ENCODE measurements at regions not wholly inside any gene's neighbourhood (a gene's known extent, or its start where the extent isn't known, plus 50 kb on each side); places are given as distances from the start of the nearest gene placed in this dataset.

DNA sequence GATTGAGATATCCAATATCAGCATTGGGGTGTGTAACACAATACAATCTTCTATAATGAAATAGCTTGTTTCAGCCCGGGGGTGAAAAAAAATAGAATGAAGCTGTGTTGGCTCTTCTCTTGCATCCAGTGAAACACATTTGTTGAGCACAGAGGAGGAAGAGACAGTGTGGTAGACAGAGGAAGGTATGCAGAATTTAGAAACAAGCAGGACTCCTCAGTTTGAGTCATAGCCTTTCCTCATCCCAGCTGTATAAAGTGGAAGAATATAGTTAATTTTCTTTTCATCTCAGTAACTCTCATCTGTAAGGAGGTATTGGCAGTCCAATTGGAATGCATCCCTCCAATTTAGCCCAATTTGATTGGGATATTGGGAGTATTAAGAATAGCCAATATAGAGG lies 302.2 kb upstream of the VLDLR start:
- no peak for DNase-seq

DNA sequence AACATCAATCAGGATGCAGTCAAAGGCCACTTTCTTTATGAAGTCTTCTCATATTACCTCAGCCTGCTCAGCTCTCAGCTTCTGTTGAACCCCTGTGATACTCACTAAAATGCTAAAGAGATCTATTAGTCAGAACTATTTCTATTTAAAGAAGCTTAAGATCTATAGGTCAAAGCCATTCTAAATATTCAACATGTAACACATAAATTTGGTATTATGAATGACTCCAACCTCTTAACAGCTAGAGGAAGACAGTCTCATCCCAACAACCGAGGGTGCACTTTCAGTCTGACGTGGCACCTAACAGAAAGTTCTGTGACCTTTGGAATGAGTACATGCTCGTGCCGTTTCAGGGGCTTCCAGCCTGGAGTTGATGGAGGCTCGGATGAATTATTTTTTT lies 301.5 kb upstream of the VLDLR start:
- DNase-seq: no peak

DNA sequence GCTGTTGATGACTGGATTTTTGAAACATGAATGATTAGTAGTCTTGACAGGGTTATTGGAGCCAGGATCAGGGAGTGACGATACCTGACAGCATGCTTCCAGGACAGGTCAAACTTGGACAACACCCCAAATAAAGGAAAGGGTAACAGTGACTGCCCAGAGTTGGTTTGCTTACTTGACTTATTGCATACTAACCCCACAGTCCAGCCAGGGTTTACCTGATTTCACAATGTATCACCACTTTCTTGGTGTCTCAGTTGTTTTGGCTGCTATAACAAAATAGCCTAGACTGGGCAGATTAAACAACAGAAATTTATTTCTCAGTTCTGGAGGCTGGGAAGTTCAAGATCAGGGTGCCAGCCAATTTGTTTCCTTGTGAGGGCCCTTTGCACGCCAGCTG lies 301.0 kb upstream of the VLDLR start:
- DNase-seq: no peak

DNA sequence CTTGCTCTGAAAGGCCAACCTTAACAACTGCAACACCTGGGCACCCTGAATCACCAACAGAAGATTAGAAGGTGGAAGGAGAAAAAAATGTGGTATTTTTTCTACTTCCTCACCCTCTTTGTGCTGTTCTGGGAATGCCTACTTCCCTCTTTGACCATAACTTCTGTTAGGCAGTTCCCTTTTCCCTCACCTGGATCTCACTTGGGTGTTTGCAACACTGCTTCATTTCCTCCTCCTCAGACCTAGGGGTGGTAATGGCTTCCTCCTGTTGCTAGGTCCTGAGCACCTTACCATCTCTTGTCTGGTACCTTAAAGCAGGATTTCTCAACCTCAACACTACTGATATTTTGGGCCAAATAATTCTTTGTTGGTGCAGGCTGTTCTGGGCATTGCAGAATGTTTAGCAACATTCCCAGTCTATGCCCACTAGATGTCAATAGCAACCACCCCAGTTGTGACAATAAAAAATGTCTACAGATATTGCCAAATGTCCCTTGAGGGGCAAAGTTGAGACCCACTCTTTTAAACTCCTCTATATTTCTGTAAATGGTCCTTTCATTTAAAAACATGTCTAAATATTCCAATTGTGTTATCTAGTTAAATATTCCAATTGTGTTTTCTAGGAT lies 300.0 kb upstream of the VLDLR start:
- DNase-seq: no peak

DNA sequence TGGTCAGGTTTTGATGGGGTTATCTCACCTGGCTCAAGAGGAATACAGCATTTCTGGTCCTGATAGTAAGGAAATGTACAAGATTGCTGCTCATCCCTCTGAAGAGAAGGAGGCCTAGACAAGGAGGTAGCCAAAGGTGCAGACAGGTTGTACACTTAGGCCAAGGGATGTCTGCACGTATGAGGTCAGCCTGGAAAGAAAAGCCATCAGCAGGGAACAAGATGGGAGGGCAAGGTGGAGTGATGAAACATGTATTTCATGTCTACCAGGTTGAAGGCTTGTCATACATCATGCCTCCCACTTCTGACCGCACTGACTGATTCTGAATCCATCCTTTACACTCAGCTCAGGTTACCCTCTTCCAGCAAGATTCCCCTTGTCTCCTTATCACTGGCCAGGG lies 296.8 kb upstream of the VLDLR start:
- DNase-seq: no peak

DNA sequence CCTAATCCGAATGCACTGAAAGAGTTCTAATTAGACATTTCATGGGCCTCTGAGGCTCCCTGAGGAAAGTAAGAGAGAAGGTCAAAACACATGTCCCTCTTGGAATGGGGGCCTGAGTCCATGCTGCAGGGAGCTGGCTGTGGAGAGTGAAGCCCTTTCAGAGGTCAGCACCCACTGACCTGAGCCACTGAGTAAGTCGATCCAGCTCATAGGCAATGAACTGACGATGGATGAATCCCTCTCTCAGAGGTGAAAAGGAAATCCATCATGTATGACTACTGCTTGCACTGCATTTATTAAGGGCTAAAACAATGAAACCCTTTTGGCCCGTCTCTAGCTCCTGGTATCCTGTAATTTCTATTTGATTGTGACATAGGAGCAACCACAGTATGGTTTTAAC lies 288.9 kb upstream of the VLDLR start:
- DNase-seq: no peak

DNA sequence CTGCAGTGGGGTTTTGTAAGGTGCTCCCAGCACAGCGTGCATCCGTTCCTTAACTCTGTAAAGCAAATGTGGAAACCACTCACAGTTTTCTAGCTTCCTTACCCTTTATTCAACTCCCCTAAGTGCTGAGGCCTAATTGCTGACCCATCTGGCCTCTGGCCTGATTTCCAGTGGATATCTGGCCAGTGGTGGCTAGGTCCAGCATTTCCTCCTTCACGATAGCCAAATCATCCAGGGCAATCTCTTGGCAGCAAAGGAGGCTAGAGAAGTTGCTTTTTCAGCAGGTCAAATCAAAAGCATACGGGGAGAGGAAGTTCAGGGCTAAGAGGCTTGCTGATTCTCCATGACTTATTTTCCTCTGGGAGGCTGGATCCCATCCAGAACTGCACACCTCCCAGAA lies 286.3 kb upstream of the VLDLR start:
- DNase-seq: no peak

DNA sequence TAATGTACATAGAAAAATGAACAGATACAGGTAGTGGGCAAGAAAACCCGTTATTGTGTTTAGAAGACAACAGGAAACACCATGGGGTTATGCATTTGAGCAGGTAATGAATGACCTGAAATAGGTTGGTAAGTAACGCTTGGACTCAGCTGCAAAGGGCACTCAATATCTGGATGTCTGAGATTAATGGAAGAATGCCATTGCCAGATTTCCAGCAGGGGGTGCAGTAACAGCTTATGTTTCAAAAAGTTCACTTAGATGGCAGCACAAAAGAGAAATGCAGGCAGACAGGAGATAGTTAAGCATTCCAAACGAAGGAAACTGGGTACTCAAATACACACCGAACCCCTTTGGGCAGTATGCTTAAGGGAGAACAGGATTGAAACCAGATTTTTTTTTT lies 285.5 kb upstream of the VLDLR start:
- DNase-seq: no peak

DNA sequence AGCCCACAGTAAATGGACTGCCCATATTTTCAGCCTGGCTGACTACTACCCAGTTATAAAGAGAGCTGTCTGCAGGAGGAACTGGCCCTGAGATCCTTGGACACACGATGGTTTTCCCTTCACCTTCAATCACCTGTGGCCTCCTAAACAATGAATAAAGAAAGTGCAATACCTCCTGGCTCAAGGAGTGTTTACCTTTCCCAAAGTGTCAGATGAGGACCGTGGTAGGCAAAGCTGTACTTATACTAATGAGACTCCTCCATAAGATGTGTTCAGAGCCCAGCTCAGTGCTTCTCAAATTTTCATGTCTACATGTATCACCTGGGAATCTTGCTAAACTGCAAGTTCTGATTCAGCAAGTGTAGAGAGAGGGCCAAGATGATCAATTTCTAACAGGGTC lies 284.5 kb upstream of the VLDLR start:
- DNase-seq: no peak

DNA sequence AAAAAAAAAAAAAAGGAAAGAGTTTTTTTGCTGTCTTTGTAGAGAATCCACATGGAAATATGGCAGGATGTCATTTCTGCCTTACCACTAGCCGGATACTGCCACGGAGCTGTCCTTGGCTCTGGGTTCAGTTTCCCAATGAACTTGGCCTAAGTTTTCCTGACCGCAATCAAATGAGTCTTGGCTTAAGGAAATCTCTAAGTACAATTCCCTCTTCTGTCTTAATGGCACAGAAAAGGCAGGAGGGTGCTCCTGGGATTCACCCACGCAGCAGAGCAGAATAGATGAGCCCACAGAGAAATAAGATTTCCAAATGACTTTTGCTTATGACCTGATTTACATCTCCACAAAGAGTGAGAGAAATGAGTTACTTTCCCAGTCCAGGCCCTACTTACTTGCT lies 284.0 kb upstream of the VLDLR start:
- DNase-seq: no peak

DNA sequence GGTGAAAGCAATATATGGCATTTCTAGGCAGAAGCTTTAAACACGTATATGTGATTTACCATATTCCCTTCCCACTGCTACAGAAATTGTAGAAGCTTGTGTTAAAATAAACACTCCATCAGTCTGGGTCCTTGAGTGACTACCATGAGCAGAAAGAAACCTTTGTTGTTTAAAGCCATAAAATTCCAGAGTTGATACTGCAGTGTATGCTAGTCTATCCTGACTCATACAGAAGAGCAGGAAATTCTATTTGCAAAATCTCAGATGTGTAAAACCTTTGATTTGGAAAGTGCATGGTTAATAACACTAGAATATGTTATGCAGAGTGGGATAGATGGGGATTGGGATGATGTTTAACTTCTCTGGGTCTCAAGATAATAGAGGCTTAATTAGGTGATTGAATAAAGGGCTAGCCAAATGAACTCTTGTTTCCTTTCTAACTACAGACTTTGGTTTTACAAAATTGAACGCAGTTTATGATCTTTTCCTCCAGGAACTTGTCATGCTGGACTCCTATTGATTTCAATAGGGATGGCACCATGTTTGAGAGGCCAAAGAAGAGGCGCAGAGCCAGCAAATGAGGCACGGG lies 282.7 kb upstream of the VLDLR start:
- no peak for DNase-seq

DNA sequence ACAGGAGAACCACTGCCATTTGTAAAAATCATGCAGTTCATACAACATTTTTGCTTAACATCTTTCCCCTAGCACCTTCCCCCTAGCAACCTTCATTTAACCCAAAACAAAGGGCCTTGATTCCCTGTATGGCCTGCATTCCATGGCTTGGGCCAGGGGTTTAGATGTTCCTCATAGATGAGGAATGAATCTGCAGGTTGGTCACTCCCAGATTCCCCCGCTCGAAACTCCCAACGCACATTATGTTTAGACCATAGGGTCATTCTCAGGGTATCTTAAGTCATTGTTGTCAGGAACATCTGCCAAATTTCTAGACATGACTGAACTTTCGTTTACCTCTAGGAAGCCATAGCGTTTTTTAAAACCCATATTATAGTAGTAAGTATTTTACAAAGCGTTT lies 282.2 kb upstream of the VLDLR start:
- no peak for DNase-seq

DNA sequence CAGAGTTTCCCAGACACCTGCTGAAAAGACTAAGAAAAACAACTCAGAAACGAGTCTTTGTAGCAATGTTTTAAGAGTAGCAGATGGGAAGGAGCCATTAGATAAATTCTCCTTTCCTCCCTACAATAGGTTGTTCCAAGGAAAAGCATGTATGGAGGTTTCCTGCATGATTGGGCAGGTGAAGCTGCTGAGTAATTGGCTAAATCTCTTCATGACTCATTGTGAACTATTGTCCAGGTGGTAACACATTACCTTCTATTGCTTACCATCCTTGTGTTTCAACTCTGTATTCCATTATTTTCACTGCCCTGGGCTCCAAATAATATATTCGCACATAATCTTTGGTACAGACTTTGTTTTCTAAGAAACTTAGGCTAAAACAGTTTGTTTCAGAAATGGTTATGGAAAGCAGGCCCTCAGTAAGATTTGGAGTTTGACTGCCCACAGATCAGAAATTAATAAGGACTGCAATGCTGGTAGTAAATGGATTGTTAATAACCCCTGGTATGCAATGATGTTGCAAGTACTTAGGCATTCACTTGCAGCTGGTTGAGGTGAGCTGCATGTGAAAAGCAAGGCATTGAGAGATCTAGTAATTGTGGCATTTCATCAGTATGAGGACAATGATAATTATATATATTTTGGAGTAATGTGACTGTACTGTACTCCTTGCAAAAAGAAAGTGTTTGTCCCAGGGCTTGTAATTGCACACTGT lies 281.4 kb upstream of the VLDLR start:
- no peak for DNase-seq

DNA sequence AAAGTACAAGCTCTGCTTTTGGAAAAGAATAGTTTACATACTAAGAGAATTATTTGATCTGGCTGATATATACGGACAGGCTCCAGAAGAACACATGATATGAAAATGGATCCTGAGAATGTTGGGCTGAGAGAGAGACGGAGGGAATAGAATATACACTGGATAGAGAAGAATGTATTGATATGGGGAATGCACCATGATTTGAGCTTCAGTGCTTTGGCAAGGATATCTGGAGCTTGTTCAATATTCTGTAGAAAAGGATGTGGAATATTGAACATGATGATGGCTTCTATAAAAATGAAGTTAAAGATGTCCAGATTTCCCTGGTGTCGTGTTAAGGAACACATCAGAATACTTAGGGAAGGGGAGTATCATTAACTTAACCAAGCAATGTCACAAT lies 280.5 kb upstream of the VLDLR start:
- no peak for DNase-seq

DNA sequence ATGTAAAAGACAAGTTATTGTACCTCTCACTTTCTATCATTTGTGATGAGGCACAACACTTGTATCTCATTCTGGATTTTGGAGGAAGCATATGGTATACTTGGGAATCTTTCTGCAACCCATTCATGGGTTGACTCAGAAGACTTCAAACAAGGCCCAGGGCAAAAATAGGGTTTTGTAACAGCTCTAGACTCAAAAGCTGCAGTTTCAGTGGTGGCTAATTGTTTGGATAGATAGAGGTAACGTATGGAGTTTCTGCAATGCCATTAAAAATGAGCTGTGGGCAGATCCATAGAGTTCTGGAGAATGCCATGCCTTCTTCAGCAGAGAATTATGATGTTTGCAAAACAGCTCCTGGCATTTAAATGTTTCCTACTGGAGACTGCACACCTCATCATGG lies 279.6 kb upstream of the VLDLR start:
- no peak for DNase-seq

DNA sequence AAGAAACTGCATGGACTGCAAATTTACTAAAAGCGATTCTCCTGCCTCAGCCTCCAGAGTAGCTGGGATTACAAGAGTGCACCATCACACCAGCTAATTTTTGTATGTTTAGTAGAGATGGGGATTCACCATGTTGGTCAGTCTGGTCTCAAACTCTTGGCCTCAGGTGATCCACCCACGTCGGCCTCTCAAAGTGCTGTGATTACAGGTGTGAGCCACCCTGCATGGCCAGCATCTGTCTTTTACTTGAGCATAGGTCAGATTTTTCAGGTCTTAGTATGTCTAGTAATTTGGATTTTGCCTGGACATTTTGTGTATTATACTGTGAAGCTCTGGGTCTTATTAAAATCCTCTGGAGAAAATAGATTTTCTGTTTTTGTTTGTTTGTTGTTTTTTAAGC lies 277.8 kb upstream of the VLDLR start:
- no peak for DNase-seq

DNA sequence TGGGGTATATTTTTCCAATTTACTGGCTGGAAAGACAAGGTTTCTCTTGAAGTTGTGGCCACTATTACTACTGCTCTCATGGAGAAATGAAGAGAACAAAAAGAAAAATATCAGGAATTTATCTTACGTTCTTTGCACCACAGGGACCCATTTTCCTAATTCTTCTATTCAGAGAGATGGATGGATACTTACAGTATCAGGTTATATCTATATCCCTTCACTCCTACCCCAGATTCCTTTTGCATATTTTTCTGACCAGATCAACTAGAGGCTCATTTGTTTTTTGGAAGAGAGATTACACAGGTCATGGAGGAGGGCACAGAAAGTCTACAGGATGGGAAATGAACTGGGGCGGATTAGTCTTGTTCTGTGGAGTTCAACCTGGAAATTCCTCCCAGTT lies 277.2 kb upstream of the VLDLR start:
- DNase-seq: no peak

DNA sequence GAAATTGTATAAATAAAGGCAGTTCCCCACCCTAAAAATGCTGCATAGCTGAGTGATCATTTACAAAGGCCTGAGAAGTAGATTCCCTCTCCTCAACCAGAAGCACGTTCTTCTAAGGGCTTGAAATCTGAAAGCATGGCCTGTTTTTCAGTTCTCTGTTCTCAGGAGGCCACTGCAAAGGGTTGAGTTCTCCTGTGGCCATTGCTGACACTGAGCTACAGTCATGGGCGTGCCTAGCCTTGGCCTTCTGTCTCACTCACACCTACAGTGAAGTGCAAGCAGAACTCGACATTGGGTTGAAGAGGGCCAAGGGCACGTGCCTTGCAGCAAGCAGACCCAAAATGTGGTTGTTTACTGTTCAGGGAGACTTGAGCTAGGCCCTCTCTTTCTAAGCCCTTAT lies 276.6 kb upstream of the VLDLR start:
- DNase-seq: no peak

DNA sequence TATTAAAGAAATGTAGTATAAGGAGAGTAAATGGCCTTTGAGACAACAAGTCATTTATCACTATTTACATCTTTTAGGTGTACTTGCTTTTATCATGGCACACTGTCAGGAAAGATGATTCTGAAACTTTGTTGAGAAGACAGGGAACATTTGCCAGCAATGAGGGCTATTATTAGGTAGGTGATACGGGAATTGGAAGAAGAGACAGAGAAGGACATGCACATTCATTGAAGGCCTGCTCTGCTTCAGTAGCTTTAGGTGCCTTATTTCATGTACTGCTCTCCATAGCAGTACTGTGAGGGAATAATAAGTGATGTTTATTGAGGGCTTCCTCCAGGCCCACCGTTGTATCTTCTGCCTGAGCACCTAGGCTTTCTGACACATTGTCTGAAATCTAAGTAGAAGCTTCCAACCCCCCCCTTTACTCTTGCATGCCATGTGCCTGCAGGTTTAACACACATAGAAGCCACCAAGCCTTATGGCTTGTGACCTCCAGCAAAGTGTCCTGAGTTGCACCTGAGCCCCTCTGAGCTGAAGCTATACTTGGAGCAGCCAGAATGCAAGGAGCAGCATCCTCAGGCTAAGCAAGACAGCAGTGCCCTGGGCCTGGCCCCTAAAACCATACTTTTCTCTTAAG lies 275.2 kb upstream of the VLDLR start:
- DNase-seq: no peak

DNA sequence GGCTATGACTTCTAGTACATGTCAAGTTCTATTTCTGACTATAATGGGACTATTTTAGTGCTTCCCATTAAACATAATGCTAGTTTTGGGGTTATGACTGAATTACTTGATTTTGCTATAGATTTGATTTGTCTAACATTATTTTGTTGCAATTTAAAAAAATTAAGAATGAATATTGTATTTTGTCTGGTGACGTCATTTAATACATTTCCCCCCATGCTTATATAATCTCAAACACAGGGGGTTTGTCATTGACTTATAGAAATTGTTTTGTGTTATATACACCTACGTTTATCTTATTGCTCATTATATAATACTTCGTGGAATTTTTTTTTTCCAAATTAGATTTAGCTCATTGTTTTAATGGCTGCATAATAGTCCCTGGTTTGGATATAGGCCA lies 270.3 kb upstream of the VLDLR start:
- no peak for DNase-seq

DNA sequence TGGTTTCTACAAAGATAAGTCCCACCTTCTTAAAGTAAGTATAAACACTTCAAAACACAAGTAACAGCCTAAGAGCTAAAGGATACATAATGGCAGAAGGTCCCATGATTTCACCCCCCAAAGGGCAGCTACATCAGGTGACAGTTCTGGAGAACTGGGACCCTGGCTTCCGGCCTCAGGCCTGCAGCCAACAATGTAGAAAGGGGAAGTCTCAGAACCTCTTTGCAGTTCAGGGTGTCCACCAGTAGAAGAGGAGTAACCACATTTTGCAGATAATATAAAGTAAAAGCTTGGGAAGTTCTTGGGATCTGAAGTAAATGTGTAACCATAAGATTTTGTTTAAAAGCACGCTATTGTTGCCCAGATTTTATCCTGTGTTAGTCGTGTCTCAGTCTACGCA lies 267.4 kb upstream of the VLDLR start:
- DNase-seq: no peak

DNA sequence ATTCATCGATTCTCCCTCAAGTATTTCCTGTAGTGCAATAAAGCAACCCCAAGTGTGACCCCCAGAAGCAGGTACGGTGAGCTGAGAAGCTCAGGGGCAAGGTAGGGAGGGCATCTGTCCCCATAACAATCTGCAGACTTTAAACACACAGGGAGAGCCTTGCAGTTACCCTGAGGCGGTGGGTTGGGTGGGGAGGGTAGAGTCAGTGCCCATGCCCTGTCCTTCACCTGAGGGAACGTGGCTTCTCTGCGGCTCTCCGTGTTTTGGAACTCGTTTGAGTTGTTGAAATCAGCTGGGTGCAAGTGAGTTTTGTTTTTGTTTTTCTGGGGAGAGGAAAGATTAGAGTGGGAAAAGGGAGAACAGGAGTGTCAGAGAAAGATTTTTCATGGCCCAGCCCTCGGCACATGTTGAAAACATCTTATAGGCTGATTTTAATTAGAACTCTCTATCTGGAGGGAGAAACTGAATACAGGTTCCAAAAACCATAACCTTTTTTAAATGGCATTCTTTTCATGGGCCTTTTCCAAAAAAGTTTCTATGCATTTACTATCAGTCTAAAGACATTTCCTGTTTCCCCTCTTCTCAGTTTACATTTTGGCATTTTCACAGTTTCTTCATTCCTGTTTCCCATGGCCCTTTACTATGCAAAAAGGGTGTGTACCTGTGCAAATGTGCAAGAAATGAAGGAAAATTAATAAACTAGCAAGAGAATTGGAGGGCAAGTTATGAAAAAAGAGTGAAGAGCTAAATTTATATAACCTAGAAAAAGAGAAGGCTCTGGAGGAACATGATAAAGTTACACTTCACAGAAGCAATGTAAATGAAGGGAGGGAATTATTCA lies 266.5 kb upstream of the VLDLR start:
- DNase-seq: no peak

DNA sequence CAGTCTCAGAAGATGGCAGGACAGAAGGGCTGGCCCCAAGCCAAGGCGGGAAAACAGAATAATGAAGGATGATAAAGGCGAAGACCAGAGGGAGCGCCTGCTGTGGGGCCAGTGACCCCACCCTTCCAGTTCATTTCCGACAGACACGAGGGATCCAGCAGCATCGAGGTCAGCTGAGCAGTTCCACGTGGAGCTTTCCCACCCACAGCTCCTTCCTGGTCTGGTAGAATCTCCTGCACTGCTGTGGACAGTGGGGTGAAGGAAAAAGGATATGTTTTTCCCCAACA lies 265.9 kb upstream of the VLDLR start:
- no peak for DNase-seq
